ENCODE measurements at regions not wholly inside any gene's neighbourhood (a gene's known extent, or its start where the extent isn't known, plus 50 kb on each side); places are given as distances from the start of the nearest gene placed in this dataset.

DNA sequence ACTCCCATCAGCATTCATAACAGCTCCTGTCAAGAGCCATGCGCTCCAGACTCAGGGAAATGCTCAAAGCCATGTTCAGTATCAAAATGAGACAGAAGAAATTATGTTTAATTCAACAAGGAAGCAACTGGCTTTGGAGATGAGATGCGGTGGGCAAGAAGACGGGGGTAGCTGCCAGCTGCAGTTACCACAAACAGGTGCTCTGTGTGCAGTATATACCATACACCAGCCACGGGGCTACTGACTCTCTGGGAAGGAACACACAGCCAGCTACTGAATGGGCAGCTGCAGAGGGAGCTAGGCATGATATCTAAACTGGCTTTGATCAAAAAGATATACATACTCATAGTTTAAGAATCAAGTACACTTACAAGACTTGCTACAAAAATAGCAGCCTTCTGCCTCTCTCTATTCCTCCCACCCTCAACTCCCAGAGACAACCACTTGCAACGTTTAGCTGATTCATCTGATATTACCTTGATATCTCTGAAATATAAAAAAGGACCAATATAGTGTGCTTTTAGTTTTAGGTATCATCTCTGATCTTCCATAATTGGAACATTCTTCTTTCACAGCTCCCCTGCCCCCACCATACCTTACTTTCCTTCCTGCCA, 593.0 kb downstream of the UQCRFS1 start:
- Histone ChIP-seq H3K27me3 (ENCODE audit: control insufficient read depth in 2 of 2, insufficient read depth in 2 of 2, low read length in 2 of 2) (no peaks in the 10 kb centered on the region), H3K9me3 (replicated peaks; ENCODE audit: control insufficient read depth, insufficient read depth, low read length) (no peaks in the 10 kb centered on the region), H3K4me1 (ENCODE audit: control insufficient read depth, extremely low read depth, insufficient read depth, low read length) (no peaks in the 10 kb centered on the region), H3K36me3 (ENCODE audit: control insufficient read depth in 2 of 2, extremely low read depth in 1 of 2, insufficient read depth in 2 of 2, low read length in 2 of 2) (no peaks in the 10 kb centered on the region), H3K9ac (replicated peaks; ENCODE audit: extremely low read depth, insufficient read depth, low read length) (no peak overlapping the region), H2AFZ (ENCODE audit: low read depth, low read length) (no peak overlapping the region), H3K79me2 (ENCODE audit: control insufficient read depth, insufficient read depth, low read length) (no peaks in the 10 kb centered on the region), H3K4me2 (ENCODE audit: insufficient read depth, low read length) (no peak overlapping the region), H3K27ac (ENCODE audit: insufficient read depth, low read depth, low read length) (no peak overlapping the region), H3K4me3 (replicated peaks in 1 of 3; ENCODE audit: insufficient read depth in 1 of 3, low read depth in 1 of 3, low read length in 3 of 3) (no peak overlapping the region), H3K9me1 (replicated peaks; ENCODE audit: control insufficient read depth, extremely low read depth, insufficient read depth, low read length) (no peaks in the 10 kb centered on the region), H4K20me1 (replicated peaks; ENCODE audit: control insufficient read depth, extremely low read depth, insufficient read depth, low read length) (no peaks in the 10 kb centered on the region)
- ChIA-PET POLR2A (no interaction called here), CTCF (no interaction called here)
- FAIRE-seq (no peak), DNase-seq (ENCODE audit: low read depth, low spot score) (no peak)
- TF ChIP-seq MYC (IDR thresholded peaks at IDR 0.05; ENCODE audit: low read depth, low read length) (no peak), POLR2A (IDR thresholded peaks at IDR 0.05; ENCODE audit: low read depth, low read length) (no peak), FOS (IDR thresholded peaks at IDR 0.05; ENCODE audit: borderline replicate concordance, insufficient read depth, low read length) (no peak), JUN (IDR thresholded peaks at IDR 0.05; ENCODE audit: borderline replicate concordance, insufficient read depth, insufficient read length, low read depth) (no peak), EZH2 (IDR thresholded peaks at IDR 0.05; ENCODE audit: borderline replicate concordance, low read depth, low read length, severe bottlenecking) (no peak), GATA2 (IDR thresholded peaks at IDR 0.05; ENCODE audit: insufficient read depth, insufficient read length, low read depth, low read length) (no peak), POLR2AphosphoS5 (IDR thresholded peaks at IDR 0.05; ENCODE audit: insufficient read depth, low read depth, low read length) (no peak)
- TF ChIP-seq, protein P1, sequence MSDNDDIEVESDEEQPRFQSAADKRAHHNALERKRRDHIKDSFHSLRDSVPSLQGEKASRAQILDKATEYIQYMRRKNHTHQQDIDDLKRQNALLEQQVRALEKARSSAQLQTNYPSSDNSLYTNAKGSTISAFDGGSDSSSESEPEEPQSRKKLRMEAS (IDR thresholded peaks at IDR 0.05; ENCODE audit: insufficient read depth, insufficient read length), result no peak
- TF ChIP-seq, protein P2, sequence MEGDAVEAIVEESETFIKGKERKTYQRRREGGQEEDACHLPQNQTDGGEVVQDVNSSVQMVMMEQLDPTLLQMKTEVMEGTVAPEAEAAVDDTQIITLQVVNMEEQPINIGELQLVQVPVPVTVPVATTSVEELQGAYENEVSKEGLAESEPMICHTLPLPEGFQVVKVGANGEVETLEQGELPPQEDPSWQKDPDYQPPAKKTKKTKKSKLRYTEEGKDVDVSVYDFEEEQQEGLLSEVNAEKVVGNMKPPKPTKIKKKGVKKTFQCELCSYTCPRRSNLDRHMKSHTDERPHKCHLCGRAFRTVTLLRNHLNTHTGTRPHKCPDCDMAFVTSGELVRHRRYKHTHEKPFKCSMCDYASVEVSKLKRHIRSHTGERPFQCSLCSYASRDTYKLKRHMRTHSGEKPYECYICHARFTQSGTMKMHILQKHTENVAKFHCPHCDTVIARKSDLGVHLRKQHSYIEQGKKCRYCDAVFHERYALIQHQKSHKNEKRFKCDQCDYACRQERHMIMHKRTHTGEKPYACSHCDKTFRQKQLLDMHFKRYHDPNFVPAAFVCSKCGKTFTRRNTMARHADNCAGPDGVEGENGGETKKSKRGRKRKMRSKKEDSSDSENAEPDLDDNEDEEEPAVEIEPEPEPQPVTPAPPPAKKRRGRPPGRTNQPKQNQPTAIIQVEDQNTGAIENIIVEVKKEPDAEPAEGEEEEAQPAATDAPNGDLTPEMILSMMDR (IDR thresholded peaks at IDR 0.05; ENCODE audit: extremely low read depth in 1 of 2, insufficient read depth in 1 of 2, low read depth in 1 of 2, low read length in 2 of 2), result no peak
- no TSS peak for BruUV-seq (replicated peaks)
- intact Hi-C loops (cut with micrococcal nuclease), result no loop called here
- dilution Hi-C loops (cut with MboI; ENCODE audit: extremely low pct_ligation_motif_present, low sequenced_read_pairs), result no loop called here

All from endothelial cell of umbilical vein (primary cell).